Tibial nerve (tissue), 4 donors: ENCODE measurements at regions not wholly inside any gene's neighbourhood (a gene's known extent, or its start where the extent isn't known, plus 50 kb on each side); places are given as distances from the start of the nearest gene placed in this dataset.

Source experiments
- DNase-seq, 2 donors: peaks; one replicate each; pipeline ENCODE4 v3.0.0-alpha.2; 2019; ENCODE audit warnings: low spot score in 2 of 2
- H3K27ac ChIP-seq, 4 donors: fragments of 200-600 bp; sonication (generic) in 3 of 4; one replicate each; pipeline ENCODE4 v1.5.1; 2017 to 2019; ENCODE audit warnings: mild to moderate bottlenecking in 1 of 4
- H3K27me3 ChIP-seq, 2 donors: fragments of 200-600 bp; sonication (generic) in 1 of 2; one replicate each; pipeline versions ENCODE4 v1.5.1 to v1.6.0; 2017 to 2019
- H3K36me3 ChIP-seq, 3 donors: fragments of 200-600 bp; sonication (generic); one replicate each; pipeline ENCODE4 v1.5.1; 2018 to 2019
- H3K4me1 ChIP-seq, 4 donors: fragments of 200-600 bp; sonication (generic) in 3 of 4; one replicate each; pipeline ENCODE4 v1.5.1; 2017 to 2019
- H3K4me3 ChIP-seq, 4 donors: fragments of 200-600 bp; sonication (generic) in 3 of 4; one replicate each; pipeline ENCODE4 v1.5.1; 2017 to 2019; ENCODE audit warnings: mild to moderate bottlenecking in 1 of 4, moderate library complexity in 1 of 4
- H3K9me3 ChIP-seq, 4 donors: fragments of 200-600 bp; sonication (generic) in 3 of 4; one replicate each; pipeline ENCODE4 v1.5.1; 2017 to 2019
- EP300 ChIP-seq, 2 donors: sonication (generic); formaldehyde crosslinking; IDR thresholded peaks; one replicate each; pipeline ENCODE4 v1.6.1; 2017; ENCODE audit warnings: antibody characterized with exemption in 2 of 2, mild to moderate bottlenecking in 1 of 2
- POLR2A ChIP-seq, 2 donors: fragments of 450-650 bp; IDR thresholded peaks; one replicate each; pipeline ENCODE4 v1.6.1; 2017; ENCODE audit warnings: antibody characterized with exemption in 2 of 2, mild to moderate bottlenecking in 2 of 2, moderate library complexity in 2 of 2
- WGBS, 2 donors: methylation state at CpG; one replicate each; pipeline ENCODE4 v1.1.5; 2018; 5-methylcytosine and 5-hydroxymethylcytosine counted together
- TF ChIP-seq, protein P1 (sequence below), 5 experiments: fragments of 200-600 bp in 3 of 5; fragments of 450-650 bp in 2 of 5; sonication (generic) in 3 of 5; IDR thresholded peaks; one replicate each; pipeline ENCODE4 v1.5.1; 2016 to 2019; ENCODE audit warnings: antibody characterized with exemption in 5 of 5, mild to moderate bottlenecking in 3 of 5, moderate library complexity in 2 of 5

- 20 to 21% methylated on average over 2 of the region's 2 CpGs for WGBS, 2 donors
- Histone ChIP-seq H3K27ac (no peak overlapping the region), H3K36me3 (no peaks in the 10 kb centered on the region), H3K4me3 (no peak overlapping the region), H3K4me1 (peaks cover 0 to 6% (median 0%) of the 10 kb centered on the region in 4 donors), H3K9me3 (peaks cover 0 to 14% (median 0%) of the 10 kb centered on the region in 4 donors), H3K27me3 (no peaks in the 10 kb centered on the region)
- peak in 1 of 2 donors; percentile 20 for DNase-seq
- TF ChIP-seq POLR2A (IDR thresholded peaks at IDR 0.05) (no peak), EP300 (IDR thresholded peaks at IDR 0.05) (no peak)
- TF ChIP-seq, protein P1, sequence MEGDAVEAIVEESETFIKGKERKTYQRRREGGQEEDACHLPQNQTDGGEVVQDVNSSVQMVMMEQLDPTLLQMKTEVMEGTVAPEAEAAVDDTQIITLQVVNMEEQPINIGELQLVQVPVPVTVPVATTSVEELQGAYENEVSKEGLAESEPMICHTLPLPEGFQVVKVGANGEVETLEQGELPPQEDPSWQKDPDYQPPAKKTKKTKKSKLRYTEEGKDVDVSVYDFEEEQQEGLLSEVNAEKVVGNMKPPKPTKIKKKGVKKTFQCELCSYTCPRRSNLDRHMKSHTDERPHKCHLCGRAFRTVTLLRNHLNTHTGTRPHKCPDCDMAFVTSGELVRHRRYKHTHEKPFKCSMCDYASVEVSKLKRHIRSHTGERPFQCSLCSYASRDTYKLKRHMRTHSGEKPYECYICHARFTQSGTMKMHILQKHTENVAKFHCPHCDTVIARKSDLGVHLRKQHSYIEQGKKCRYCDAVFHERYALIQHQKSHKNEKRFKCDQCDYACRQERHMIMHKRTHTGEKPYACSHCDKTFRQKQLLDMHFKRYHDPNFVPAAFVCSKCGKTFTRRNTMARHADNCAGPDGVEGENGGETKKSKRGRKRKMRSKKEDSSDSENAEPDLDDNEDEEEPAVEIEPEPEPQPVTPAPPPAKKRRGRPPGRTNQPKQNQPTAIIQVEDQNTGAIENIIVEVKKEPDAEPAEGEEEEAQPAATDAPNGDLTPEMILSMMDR (IDR thresholded peaks at IDR 0.05): no peak
These were observed 132.7 kb upstream of the KL start for GRCh38 chr13:32883474-32883873.

- Histone ChIP-seq H3K4me1 (peaks cover 0 to 6% (median 0%) of the 10 kb centered on the region in 4 donors), H3K36me3 (no peaks in the 10 kb centered on the region), H3K9me3 (peaks cover 0 to 14% (median 0%) of the 10 kb centered on the region in 4 donors), H3K27me3 (no peaks in the 10 kb centered on the region), H3K4me3 (no peak overlapping the region), H3K27ac (no peak overlapping the region)
- TF ChIP-seq, protein P1 (IDR thresholded peaks at IDR 0.05): no peak
- TF ChIP-seq POLR2A (IDR thresholded peaks at IDR 0.05) (no peak), EP300 (IDR thresholded peaks at IDR 0.05) (no peak)
- WGBS, 2 donors: 72 to 92% methylated on average over 3 of the region's 3 CpGs
- no peak for DNase-seq
These were observed 128.6 kb upstream of the KL start for GRCh38 chr13:32887617-32888016.

DNA sequence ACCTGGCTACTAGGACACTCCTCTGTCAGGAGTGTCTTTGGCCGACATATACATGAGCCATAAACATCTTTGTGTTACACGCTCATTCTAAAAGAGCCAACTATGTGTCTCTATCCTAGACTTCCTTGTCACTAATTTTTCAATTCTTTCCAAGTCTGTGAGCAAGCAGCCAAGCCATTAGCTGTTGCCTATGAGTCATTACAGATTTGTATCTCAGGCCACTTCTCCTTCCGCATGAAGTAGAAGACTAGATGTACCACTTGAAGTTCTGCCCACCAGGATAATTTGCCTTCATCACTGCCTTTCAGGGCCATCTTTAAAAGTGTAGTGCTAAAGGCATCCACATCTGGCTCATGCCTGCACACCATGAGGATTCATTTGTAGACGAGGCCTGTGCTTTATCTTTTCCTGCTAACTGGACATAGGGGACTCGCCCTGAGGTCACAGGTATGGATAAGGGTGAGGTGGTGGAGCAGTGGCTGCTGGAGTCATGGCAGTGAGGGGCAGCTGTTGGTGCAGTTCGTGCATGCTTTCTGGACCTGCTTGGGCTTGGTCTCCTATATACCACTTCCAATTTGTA is 126.1 kb upstream of the KL start:
- no peak overlapping the region for H3K27ac ChIP-seq
- no peaks in the 10 kb centered on the region for H3K36me3 ChIP-seq
- no peak overlapping the region for H3K4me3 ChIP-seq
- 91 to 94% methylated on average over 6 of the region's 6 CpGs for WGBS, 2 donors
- peaks cover 0 to 14% (median 0%) of the 10 kb centered on the region in 4 donors for H3K9me3 ChIP-seq
- H3K4me1 ChIP-seq: no peaks in the 10 kb centered on the region
- H3K27me3 ChIP-seq: no peaks in the 10 kb centered on the region
- TF ChIP-seq, protein P1 (IDR thresholded peaks at IDR 0.05): no peak
- TF ChIP-seq POLR2A (IDR thresholded peaks at IDR 0.05): no peak
- no peak for TF ChIP-seq EP300 (IDR thresholded peaks at IDR 0.05)
- no peak for DNase-seq

GRCh38 chr13:32893176-32893575 is 123.0 kb upstream of the KL start:
- Histone ChIP-seq H3K9me3 (no peaks in the 10 kb centered on the region), H3K27me3 (no peaks in the 10 kb centered on the region), H3K4me1 (no peaks in the 10 kb centered on the region), H3K36me3 (no peaks in the 10 kb centered on the region), H3K4me3 (no peak overlapping the region), H3K27ac (no peak overlapping the region)
- DNase-seq: no peak
- TF ChIP-seq, protein P1 (IDR thresholded peaks at IDR 0.05): no peak
- TF ChIP-seq EP300 (IDR thresholded peaks at IDR 0.05) (no peak), POLR2A (IDR thresholded peaks at IDR 0.05) (no peak)
- WGBS, 2 donors: 88 to 90% methylated on average over 6 of the region's 6 CpGs

DNA sequence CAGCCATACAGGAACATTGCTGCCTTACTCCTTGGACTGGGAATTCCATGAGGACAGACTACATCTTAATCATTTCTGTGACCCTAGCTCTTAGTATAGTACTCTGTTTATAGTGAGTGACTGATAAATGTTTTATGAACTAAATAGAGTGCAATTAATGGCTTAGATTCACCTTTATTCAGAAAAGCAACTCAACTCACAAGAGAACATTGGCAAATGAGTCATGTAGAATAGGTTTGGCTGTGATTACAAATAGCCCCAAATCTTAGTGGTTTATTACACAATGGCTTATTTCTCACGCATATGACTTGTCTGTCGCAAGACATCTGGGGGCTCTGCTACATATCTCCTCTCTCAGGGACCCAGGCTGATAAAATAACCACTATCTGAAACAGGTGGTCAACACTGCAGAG is 121.6 kb upstream of the KL start:
- 79 to 94% methylated on average over 2 of the region's 2 CpGs for WGBS, 2 donors
- Histone ChIP-seq H3K36me3 (no peaks in the 10 kb centered on the region), H3K9me3 (no peaks in the 10 kb centered on the region), H3K4me1 (no peaks in the 10 kb centered on the region), H3K27ac (no peak overlapping the region), H3K27me3 (no peaks in the 10 kb centered on the region), H3K4me3 (no peak overlapping the region)
- no peak for DNase-seq
- TF ChIP-seq POLR2A (IDR thresholded peaks at IDR 0.05) (no peak), EP300 (IDR thresholded peaks at IDR 0.05) (no peak)
- TF ChIP-seq, protein P1 (IDR thresholded peaks at IDR 0.05): no peak
